ENCODE measurements at regions not wholly inside any gene's neighbourhood (a gene's known extent, or its start where the extent isn't known, plus 50 kb on each side); places are given as distances from the start of the nearest gene placed in this dataset.

DNA sequence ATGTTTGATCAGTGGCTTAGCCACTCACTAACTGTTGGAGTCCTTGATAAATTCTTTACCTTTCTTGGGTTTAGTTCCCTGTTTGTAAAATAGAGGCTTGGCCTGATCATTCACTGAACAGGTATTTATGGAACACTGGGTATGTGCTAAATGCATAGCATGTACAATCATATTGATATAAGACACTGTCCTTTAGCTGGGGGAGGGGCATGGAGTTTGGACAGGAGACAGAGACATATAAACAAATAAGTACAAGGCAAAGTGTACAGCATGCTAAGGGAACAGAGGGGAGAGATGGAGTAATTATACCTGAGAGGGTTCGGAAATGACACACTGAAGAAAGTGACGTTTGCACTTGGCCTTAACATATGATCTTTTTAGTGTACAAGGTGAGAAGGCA is 124.3 kb upstream of the CACNA1E start:
- H3K27ac ChIP-seq (ENCODE audit: low read depth, low read length), result no peak overlapping the region
- DNase-seq (ENCODE audit: low read depth) (no peak), FAIRE-seq (no peak)
- no peak for TF ChIP-seq EZH2 (IDR thresholded peaks at IDR 0.05; ENCODE audit: insufficient read depth, low read length)
- TF ChIP-seq, protein P1, sequence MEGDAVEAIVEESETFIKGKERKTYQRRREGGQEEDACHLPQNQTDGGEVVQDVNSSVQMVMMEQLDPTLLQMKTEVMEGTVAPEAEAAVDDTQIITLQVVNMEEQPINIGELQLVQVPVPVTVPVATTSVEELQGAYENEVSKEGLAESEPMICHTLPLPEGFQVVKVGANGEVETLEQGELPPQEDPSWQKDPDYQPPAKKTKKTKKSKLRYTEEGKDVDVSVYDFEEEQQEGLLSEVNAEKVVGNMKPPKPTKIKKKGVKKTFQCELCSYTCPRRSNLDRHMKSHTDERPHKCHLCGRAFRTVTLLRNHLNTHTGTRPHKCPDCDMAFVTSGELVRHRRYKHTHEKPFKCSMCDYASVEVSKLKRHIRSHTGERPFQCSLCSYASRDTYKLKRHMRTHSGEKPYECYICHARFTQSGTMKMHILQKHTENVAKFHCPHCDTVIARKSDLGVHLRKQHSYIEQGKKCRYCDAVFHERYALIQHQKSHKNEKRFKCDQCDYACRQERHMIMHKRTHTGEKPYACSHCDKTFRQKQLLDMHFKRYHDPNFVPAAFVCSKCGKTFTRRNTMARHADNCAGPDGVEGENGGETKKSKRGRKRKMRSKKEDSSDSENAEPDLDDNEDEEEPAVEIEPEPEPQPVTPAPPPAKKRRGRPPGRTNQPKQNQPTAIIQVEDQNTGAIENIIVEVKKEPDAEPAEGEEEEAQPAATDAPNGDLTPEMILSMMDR (IDR thresholded peaks at IDR 0.05; ENCODE audit: insufficient read depth, low read depth, low read length), result no peak
- Mint-ChIP-seq H3K27me3 (ENCODE audit: low read depth, unreplicated experiment) (peaks cover 21% of the 10 kb centered on the region), H3K27ac (ENCODE audit: unreplicated experiment) (no peak overlapping the region), H3K36me3 (ENCODE audit: low read depth, unreplicated experiment) (no peaks in the 10 kb centered on the region), H3K4me3 (ENCODE audit: unreplicated experiment) (no peak overlapping the region), H3K9me3 (ENCODE audit: unreplicated experiment) (no peaks in the 10 kb centered on the region), H3K4me1 (ENCODE audit: low read depth, unreplicated experiment) (no peaks in the 10 kb centered on the region)
- no peak overlapping the region for H3K4me2 ChIP-seq (ENCODE audit: low read length)
- no peaks in the 10 kb centered on the region for H3K4me1 ChIP-seq (ENCODE audit: insufficient read depth, low read length)
- H3K4me3 ChIP-seq (ENCODE audit: insufficient read depth, low read depth, low read length), result no peak overlapping the region
- peaks cover under 1% of the 10 kb centered on the region for H3K9me3 ChIP-seq (ENCODE audit: insufficient read depth, low read depth, low read length)
- H3K36me3 ChIP-seq (ENCODE audit: insufficient read depth, low read length), result no peaks in the 10 kb centered on the region
- no peak overlapping the region for H3K9ac ChIP-seq (ENCODE audit: low read length)
- H4K20me1 ChIP-seq (ENCODE audit: insufficient read depth, low read length), result no peaks in the 10 kb centered on the region
- H3K27me3 ChIP-seq (ENCODE audit: insufficient read depth, low read length), result no peaks in the 10 kb centered on the region
- H2AFZ ChIP-seq (ENCODE audit: low read depth, low read length), result no peak overlapping the region
- H3K79me2 ChIP-seq (ENCODE audit: insufficient read depth, low read length), result no peaks in the 10 kb centered on the region

DNA sequence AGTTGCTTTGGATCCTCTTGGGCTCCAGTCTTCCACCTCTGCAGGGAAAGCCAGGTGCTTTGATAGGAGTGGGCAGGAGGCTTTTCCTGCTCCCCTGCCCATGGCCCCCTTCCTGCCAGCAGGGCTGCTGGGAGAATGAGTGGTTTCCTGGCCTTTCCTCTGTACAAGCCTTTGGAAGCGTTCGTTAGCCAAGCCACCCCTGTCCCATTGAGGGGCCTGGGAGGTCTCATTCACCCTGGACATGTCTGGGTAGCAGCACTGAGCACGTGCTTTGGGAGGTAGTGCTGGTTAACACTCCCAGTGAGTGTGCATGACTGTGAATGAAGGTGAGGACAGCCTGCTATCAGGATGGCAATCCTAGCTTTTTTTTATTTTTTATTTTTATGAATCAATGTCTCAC is 118.5 kb upstream of the CACNA1E start:
- no peaks in the 10 kb centered on the region for H3K27me3 ChIP-seq (ENCODE audit: insufficient read depth, low read length)
- TF ChIP-seq, protein P1 (IDR thresholded peaks at IDR 0.05; ENCODE audit: insufficient read depth, low read depth, low read length), result no peak
- no peak for TF ChIP-seq EZH2 (IDR thresholded peaks at IDR 0.05; ENCODE audit: insufficient read depth, low read length)
- H3K9me3 ChIP-seq (ENCODE audit: insufficient read depth, low read depth, low read length), result peaks cover 3% of the 10 kb centered on the region
- H2AFZ ChIP-seq (ENCODE audit: low read depth, low read length), result no peak overlapping the region
- no peak overlapping the region for H3K4me2 ChIP-seq (ENCODE audit: low read length)
- no peaks in the 10 kb centered on the region for H3K36me3 ChIP-seq (ENCODE audit: insufficient read depth, low read length)
- H3K27ac ChIP-seq (ENCODE audit: low read depth, low read length), result no peak overlapping the region
- no peaks in the 10 kb centered on the region for H3K36me3 Mint-ChIP-seq (ENCODE audit: low read depth, unreplicated experiment)
- FAIRE-seq (no peak), DNase-seq (ENCODE audit: low read depth) (no peak)
- no peaks in the 10 kb centered on the region for H3K4me1 ChIP-seq (ENCODE audit: insufficient read depth, low read length)
- H3K27ac Mint-ChIP-seq (ENCODE audit: unreplicated experiment), result no peak overlapping the region
- no peak overlapping the region for H3K4me3 ChIP-seq (ENCODE audit: insufficient read depth, low read depth, low read length)
- no peaks in the 10 kb centered on the region for H3K4me1 Mint-ChIP-seq (ENCODE audit: low read depth, unreplicated experiment)
- no peak overlapping the region for H3K4me3 Mint-ChIP-seq (ENCODE audit: unreplicated experiment)
- no peaks in the 10 kb centered on the region for H4K20me1 ChIP-seq (ENCODE audit: insufficient read depth, low read length)
- H3K27me3 Mint-ChIP-seq (ENCODE audit: low read depth, unreplicated experiment), result peaks cover 18% of the 10 kb centered on the region
- H3K9ac ChIP-seq (ENCODE audit: low read length), result no peak overlapping the region
- H3K9me3 Mint-ChIP-seq (ENCODE audit: unreplicated experiment), result no peaks in the 10 kb centered on the region
- H3K79me2 ChIP-seq (ENCODE audit: insufficient read depth, low read length), result no peaks in the 10 kb centered on the region

DNA sequence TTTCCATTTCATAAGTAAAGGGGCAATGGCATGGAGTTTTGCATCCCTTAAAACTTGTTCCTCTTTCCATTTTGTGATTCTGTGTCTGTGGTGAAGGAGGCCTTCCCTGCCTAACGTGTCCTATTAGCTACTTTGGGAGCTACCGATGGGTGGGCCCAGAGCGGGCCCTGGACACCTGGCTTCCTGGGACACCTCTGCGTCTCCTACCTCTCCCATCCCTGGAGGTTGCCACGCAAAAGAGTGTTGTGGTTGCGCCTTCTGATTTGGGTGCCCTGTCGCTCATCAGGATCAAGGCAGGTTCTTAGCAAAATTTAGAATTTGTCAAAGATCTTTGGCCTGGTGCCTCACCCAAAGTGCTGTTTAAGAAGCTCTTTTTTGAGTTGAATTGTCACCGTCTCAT is 116.4 kb upstream of the CACNA1E start:
- TF ChIP-seq, protein P1 (IDR thresholded peaks at IDR 0.05; ENCODE audit: insufficient read depth, low read depth, low read length), result no peak
- no peak for TF ChIP-seq EZH2 (IDR thresholded peaks at IDR 0.05; ENCODE audit: insufficient read depth, low read length)
- Mint-ChIP-seq H3K4me3 (ENCODE audit: unreplicated experiment) (no peak overlapping the region), H3K27me3 (ENCODE audit: low read depth, unreplicated experiment) (peaks cover 18% of the 10 kb centered on the region), H3K4me1 (ENCODE audit: low read depth, unreplicated experiment) (no peaks in the 10 kb centered on the region), H3K27ac (ENCODE audit: unreplicated experiment) (no peak overlapping the region), H3K36me3 (ENCODE audit: low read depth, unreplicated experiment) (no peaks in the 10 kb centered on the region), H3K9me3 (ENCODE audit: unreplicated experiment) (no peaks in the 10 kb centered on the region)
- Histone ChIP-seq H3K4me2 (ENCODE audit: low read length) (no peak overlapping the region), H3K36me3 (ENCODE audit: insufficient read depth, low read length) (no peaks in the 10 kb centered on the region), H3K9me3 (ENCODE audit: insufficient read depth, low read depth, low read length) (peaks cover 3% of the 10 kb centered on the region), H2AFZ (ENCODE audit: low read depth, low read length) (no peak overlapping the region), H4K20me1 (ENCODE audit: insufficient read depth, low read length) (no peaks in the 10 kb centered on the region), H3K27me3 (ENCODE audit: insufficient read depth, low read length) (no peaks in the 10 kb centered on the region), H3K4me3 (ENCODE audit: insufficient read depth, low read depth, low read length) (no peak overlapping the region), H3K4me1 (ENCODE audit: insufficient read depth, low read length) (no peaks in the 10 kb centered on the region), H3K27ac (ENCODE audit: low read depth, low read length) (no peak overlapping the region), H3K79me2 (ENCODE audit: insufficient read depth, low read length) (no peaks in the 10 kb centered on the region), H3K9ac (ENCODE audit: low read length) (no peak overlapping the region)
- DNase-seq (ENCODE audit: low read depth) (no peak), FAIRE-seq (no peak)
